ENCODE measurements at regions not wholly inside any gene's neighbourhood (a gene's known extent, or its start where the extent isn't known, plus 50 kb on each side); places are given as distances from the start of the nearest gene placed in this dataset.

DNA sequence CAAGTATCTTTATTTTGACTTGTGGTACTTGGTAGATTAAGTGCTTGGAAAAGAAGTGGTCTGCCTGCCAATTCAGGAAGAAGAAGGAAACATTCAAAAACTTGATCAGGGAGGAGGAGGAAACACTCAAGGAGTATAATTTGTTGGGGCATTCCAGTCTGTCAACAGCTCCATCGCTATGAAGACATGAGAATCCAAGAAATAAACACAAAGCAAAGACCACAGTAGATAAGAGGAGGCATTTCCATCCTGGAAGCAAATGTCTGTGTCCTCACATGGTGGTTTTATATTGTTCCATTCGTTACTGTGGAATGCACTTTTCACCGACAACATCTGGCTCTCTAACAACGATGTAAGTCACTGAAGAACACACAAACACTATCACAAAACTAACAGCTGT, 176.1 kb upstream of the FRMD4B start:
- BruUV-seq (replicated peaks): no TSS peak
- no peak for ATAC-seq

More for the DNA sequence above, 176.1 kb upstream of the FRMD4B start:
- in situ Hi-C loops (cut with MboI): no loop called here
- POLR2A ChIA-PET: no interaction called here
- no peaks in the 10 kb centered on the region for H3K4me1 ChIP-seq (replicated peaks in 1 of 2; ENCODE audit: control insufficient read depth in 2 of 2, insufficient read depth in 2 of 2, low read length in 2 of 2)
- no peak for TF ChIP-seq ZNF3 (CRISPR knock-in tag; IDR thresholded peaks at IDR 0.05)
- no peak for TF ChIP-seq NCOA4 (IDR thresholded peaks at IDR 0.05; ENCODE audit: partially characterized antibody)
- no peak for TF ChIP-seq RBM22 (IDR thresholded peaks at IDR 0.05; ENCODE audit: low read depth, low read length, poor library complexity, severe bottlenecking)
- TF ChIP-seq SRSF7 (optimal IDR thresholded peaks at IDR 0.05; ENCODE audit: low read depth, low read length): no peak
- no peak for TF ChIP-seq MTA3 (IDR thresholded peaks at IDR 0.05; ENCODE audit: borderline replicate concordance)
- TF ChIP-seq, protein P1, sequence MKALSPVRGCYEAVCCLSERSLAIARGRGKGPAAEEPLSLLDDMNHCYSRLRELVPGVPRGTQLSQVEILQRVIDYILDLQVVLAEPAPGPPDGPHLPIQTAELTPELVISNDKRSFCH (CRISPR knock-in tag; IDR thresholded peaks at IDR 0.05): no peak
- TF ChIP-seq, protein P1 (tag; IDR thresholded peaks at IDR 0.05): no peak
- no peak for TF ChIP-seq RHOXF2B (CRISPR knock-in tag; conservative IDR thresholded peaks at IDR 0.05)
- no peak for TF ChIP-seq ZNF174 (CRISPR knock-in tag; IDR thresholded peaks at IDR 0.05)
- TF ChIP-seq, protein P2, sequence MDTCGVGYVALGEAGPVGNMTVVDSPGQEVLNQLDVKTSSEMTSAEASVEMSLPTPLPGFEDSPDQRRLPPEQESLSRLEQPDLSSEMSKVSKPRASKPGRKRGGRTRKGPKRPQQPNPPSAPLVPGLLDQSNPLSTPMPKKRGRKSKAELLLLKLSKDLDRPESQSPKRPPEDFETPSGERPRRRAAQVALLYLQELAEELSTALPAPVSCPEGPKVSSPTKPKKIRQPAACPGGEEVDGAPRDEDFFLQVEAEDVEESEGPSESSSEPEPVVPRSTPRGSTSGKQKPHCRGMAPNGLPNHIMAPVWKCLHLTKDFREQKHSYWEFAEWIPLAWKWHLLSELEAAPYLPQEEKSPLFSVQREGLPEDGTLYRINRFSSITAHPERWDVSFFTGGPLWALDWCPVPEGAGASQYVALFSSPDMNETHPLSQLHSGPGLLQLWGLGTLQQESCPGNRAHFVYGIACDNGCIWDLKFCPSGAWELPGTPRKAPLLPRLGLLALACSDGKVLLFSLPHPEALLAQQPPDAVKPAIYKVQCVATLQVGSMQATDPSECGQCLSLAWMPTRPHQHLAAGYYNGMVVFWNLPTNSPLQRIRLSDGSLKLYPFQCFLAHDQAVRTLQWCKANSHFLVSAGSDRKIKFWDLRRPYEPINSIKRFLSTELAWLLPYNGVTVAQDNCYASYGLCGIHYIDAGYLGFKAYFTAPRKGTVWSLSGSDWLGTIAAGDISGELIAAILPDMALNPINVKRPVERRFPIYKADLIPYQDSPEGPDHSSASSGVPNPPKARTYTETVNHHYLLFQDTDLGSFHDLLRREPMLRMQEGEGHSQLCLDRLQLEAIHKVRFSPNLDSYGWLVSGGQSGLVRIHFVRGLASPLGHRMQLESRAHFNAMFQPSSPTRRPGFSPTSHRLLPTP (IDR thresholded peaks at IDR 0.05; ENCODE audit: borderline replicate concordance, extremely low read depth, insufficient read length): no peak
- TF ChIP-seq SIRT6 (IDR thresholded peaks at IDR 0.05; ENCODE audit: low read depth, low read length): no peak
- no peak for TF ChIP-seq OTX1 (CRISPR knock-in tag; IDR thresholded peaks at IDR 0.05)
- no peak for TF ChIP-seq BDP1 (IDR thresholded peaks at IDR 0.05; ENCODE audit: insufficient read depth, insufficient read length)
- TF ChIP-seq ILK (tag; IDR thresholded peaks at IDR 0.05; ENCODE audit: borderline replicate concordance, low read depth): no peak
- TF ChIP-seq SAFB (IDR thresholded peaks at IDR 0.05; ENCODE audit: borderline replicate concordance, low read depth, low read length): no peak
- no peak for TF ChIP-seq TAF15 (IDR thresholded peaks at IDR 0.05; ENCODE audit: low read depth, low read length)
- TF ChIP-seq SMAD4 (CRISPR knock-in tag; conservative IDR thresholded peaks at IDR 0.05): no peak
- intact Hi-C loops (cut with micrococcal nuclease): no loop called here
- no peak overlapping the region for H2AFZ ChIP-seq (ENCODE audit: low read depth, low read length)
- no peaks in the 10 kb centered on the region for H3K36me3 ChIP-seq (ENCODE audit: control insufficient read depth, insufficient read depth, low read length)
- H3K9me3 ChIP-seq (replicated peaks; ENCODE audit: control insufficient read depth, insufficient read depth, low read depth, low read length): no peaks in the 10 kb centered on the region
- no peak overlapping the region for H3K4me2 ChIP-seq (ENCODE audit: insufficient read depth, low read length)
- FAIRE-seq (no peak), DNase-seq (ENCODE audit: extremely low read depth in 1 of 4, low spot score in 3 of 4) (no peak)
- no peak overlapping the region for H3K4me3 ChIP-seq
- WGBS (ENCODE audit: insufficient coverage, low coverage, missing lambda C conversion rate): 0% methylated on average over 4 of the region's 4 CpGs
- H3K27ac ChIP-seq (ENCODE audit: extremely low read depth, low read depth, low read length): no peak overlapping the region
- H3K27me3 ChIP-seq (ENCODE audit: control insufficient read depth in 2 of 2, insufficient read depth in 2 of 2, low read length in 2 of 2): no peaks in the 10 kb centered on the region
- CTCF ChIA-PET (ENCODE audit: low intra/inter-chr PET ratio): no interaction called here
- H3K9me1 ChIP-seq (ENCODE audit: control insufficient read depth, insufficient read depth, low read length): no peaks in the 10 kb centered on the region
- H3K9ac ChIP-seq (ENCODE audit: insufficient read depth in 1 of 2, low read depth in 2 of 2, low read length in 2 of 2): no peak overlapping the region
- H4K20me1 ChIP-seq (replicated peaks; ENCODE audit: control insufficient read depth, insufficient read depth, low read length): no peaks in the 10 kb centered on the region
- no peaks in the 10 kb centered on the region for H3K79me2 ChIP-seq (ENCODE audit: control insufficient read depth, insufficient read depth, low read length)
